ENCODE measurements at regions not wholly inside any gene's neighbourhood (a gene's known extent, or its start where the extent isn't known, plus 50 kb on each side); places are given as distances from the start of the nearest gene placed in this dataset.

- Histone ChIP-seq H3K4me1 (no peaks in the 10 kb centered on the region), H3K27ac (no peak overlapping the region), H3K4me3 (no peak overlapping the region), H3K36me3 (no peaks in the 10 kb centered on the region), H3K27me3 (replicated peaks in 1 of 7) (no peaks in the 10 kb centered on the region), H3K9me3 (peaks cover 0 to 31% (median 21%) of the 10 kb centered on the region in 8 donors)
- TF ChIP-seq, protein P1, sequence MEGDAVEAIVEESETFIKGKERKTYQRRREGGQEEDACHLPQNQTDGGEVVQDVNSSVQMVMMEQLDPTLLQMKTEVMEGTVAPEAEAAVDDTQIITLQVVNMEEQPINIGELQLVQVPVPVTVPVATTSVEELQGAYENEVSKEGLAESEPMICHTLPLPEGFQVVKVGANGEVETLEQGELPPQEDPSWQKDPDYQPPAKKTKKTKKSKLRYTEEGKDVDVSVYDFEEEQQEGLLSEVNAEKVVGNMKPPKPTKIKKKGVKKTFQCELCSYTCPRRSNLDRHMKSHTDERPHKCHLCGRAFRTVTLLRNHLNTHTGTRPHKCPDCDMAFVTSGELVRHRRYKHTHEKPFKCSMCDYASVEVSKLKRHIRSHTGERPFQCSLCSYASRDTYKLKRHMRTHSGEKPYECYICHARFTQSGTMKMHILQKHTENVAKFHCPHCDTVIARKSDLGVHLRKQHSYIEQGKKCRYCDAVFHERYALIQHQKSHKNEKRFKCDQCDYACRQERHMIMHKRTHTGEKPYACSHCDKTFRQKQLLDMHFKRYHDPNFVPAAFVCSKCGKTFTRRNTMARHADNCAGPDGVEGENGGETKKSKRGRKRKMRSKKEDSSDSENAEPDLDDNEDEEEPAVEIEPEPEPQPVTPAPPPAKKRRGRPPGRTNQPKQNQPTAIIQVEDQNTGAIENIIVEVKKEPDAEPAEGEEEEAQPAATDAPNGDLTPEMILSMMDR (IDR thresholded peaks at IDR 0.05 in 8 of 11, conservative IDR thresholded peaks at IDR 0.05 in 3 of 11) = no peak
- TF ChIP-seq POLR2A (IDR thresholded peaks at IDR 0.05) = no peak
- no peak for TF ChIP-seq POLR2AphosphoS5 (IDR thresholded peaks at IDR 0.05)
- intact Hi-C loops (cut with DNase I; ENCODE audit: low total_unique reads) = no loop called here
- 96 to 100% (median 99%) methylated on average over 1 of the region's 1 CpG for WGBS, 5 donors
- no peak for DNase-seq
Measured at GRCh38 chr2:143918465-143918989, 601.4 kb downstream of the ZEB2 start.

GRCh38 chr2:143916781-143917180, 603.1 kb downstream of the ZEB2 start:
- H3K9me3 ChIP-seq = peaks cover 0 to 31% (median 21%) of the 10 kb centered on the region in 8 donors

DNA sequence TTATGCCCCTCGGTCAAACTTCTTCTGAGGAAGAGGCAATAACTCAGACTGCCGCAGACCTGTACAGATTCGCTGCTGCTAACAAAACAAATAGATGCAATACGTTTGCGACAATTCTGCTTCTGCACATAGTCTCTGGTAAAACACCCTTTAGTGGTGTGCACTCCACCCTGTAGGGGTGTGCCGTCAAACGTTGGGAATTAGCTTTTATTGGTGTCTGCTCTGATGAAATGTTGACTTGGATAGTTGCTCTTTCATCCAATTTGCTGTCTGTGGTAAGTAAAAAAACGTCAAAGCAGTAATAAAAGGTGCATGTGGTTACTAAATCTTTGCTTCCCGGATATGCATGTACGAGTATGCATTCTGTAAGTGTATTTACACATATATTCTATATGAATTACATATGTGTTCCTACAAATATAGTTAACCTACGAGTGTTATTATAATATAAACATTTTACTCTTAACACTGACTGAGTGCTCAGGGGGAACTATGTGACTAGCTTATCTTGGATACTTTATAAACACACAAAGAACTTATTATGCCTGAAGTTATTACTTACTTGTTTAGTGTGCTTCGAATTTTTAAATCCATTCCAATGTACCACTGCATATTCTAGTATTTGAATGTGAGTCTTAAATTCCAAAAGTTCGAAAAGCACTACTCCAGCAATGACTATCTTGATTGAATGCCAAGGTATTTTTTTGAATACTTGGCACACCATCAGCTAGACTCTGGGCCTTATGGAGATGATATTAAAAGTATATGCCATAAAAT, 610.2 kb downstream of the ZEB2 start:
- no peak for TF ChIP-seq POLR2AphosphoS5 (IDR thresholded peaks at IDR 0.05)
- TF ChIP-seq, protein P1 (IDR thresholded peaks at IDR 0.05 in 8 of 11, conservative IDR thresholded peaks at IDR 0.05 in 3 of 11) = no peak
- TF ChIP-seq POLR2A (IDR thresholded peaks at IDR 0.05) = no peak
- Histone ChIP-seq H3K27ac (no peak overlapping the region), H3K27me3 (replicated peaks in 1 of 7) (no peaks in the 10 kb centered on the region), H3K9me3 (no peaks in the 10 kb centered on the region), H3K4me1 (no peaks in the 10 kb centered on the region), H3K36me3 (no peaks in the 10 kb centered on the region), H3K4me3 (no peak overlapping the region)
- WGBS, 5 donors = 83 to 92% (median 86%) methylated on average over 13 of the region's 13 CpGs
- intact Hi-C loops (cut with DNase I; ENCODE audit: low total_unique reads) = no loop called here
- no peak for DNase-seq

More at GRCh38 chr2:143916781-143917180, 603.1 kb downstream of the ZEB2 start:
- intact Hi-C loops (cut with DNase I; ENCODE audit: low total_unique reads) = no loop called here
- TF ChIP-seq POLR2AphosphoS5 (IDR thresholded peaks at IDR 0.05) = no peak
- TF ChIP-seq, protein P1 (IDR thresholded peaks at IDR 0.05 in 8 of 11, conservative IDR thresholded peaks at IDR 0.05 in 3 of 11) = no peak
- no peak for TF ChIP-seq POLR2A (IDR thresholded peaks at IDR 0.05)
- Histone ChIP-seq H3K27me3 (replicated peaks in 1 of 7) (no peaks in the 10 kb centered on the region), H3K36me3 (no peaks in the 10 kb centered on the region), H3K27ac (no peak overlapping the region), H3K4me3 (no peak overlapping the region), H3K4me1 (no peaks in the 10 kb centered on the region)
- DNase-seq = no peak

GRCh38 chr2:143908843-143909242, 611.1 kb downstream of the ZEB2 start:
- H3K36me3 ChIP-seq = no peaks in the 10 kb centered on the region
- no peaks in the 10 kb centered on the region for H3K27me3 ChIP-seq (replicated peaks in 1 of 7)
- TF ChIP-seq, protein P1 (IDR thresholded peaks at IDR 0.05 in 8 of 11, conservative IDR thresholded peaks at IDR 0.05 in 3 of 11) = no peak
- TF ChIP-seq POLR2AphosphoS5 (IDR thresholded peaks at IDR 0.05) = no peak
- TF ChIP-seq POLR2A (IDR thresholded peaks at IDR 0.05) = no peak
- DNase-seq = no peak
- H3K9me3 ChIP-seq = no peaks in the 10 kb centered on the region
- no peak overlapping the region for H3K27ac ChIP-seq
- intact Hi-C loops (cut with DNase I; ENCODE audit: low total_unique reads) = no loop called here
- 88 to 96% (median 91%) methylated on average over 6 to 7 of the region's 7 CpGs for WGBS, 5 donors
- H3K4me3 ChIP-seq = no peak overlapping the region
- no peaks in the 10 kb centered on the region for H3K4me1 ChIP-seq

Data from spleen (tissue), 11 donors.